ENCODE measurements at regions not wholly inside any gene's neighbourhood (a gene's known extent, or its start where the extent isn't known, plus 50 kb on each side); places are given as distances from the start of the nearest gene placed in this dataset.
"Not testable (repeated sequence)": the region's sequence is repeated elsewhere in the genome, so short reads cannot be mapped to it uniquely, and the experiment has no call there.

DNA sequence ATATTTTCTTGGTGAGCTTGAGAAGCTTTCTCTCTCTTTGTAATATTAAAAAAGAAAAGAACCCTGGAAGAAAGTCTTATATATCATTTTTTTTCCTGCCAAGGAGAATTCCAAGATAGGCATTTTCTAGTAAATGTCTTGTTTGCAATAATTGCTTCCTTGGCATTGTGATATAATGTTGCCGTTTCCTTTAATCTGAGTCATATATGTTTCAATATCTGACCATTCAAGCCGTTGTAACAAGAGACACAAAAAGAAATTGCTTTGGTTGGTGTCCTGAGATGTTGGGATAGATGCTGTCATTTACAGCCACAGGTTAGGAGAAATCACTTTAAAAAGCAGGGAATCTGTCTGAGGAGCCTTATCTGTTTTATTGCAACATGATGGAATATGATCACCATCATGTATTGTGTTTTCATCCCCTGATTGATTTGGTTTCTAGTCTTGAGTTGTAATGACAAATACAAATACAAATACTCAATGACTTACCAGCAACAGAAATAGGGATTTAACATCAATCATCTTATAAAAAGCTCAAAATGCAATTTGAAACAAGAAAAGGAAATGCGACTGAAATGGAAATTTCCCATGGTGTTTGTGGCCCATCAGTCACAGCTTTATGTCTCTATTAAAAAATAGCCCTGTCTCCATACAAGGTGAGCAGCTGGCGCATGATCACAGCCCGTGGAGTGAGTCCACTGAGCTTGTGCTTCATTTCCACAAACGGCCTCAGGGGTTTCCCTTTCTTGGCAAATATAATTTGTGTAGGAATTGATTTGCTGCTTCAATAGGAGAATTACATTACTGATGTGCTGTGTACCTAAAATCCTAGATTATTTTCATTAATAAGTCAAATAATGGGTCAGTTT, 250.1 kb upstream of the TRPC7 start:
- no peak for DNase-seq

GRCh38 chr5:136613230-136613629, 247.9 kb upstream of the TRPC7 start:
- no peak for DNase-seq

GRCh38 chr5:136605638-136606037, 240.3 kb upstream of the TRPC7 start:
- DNase-seq = no peak

- DNase-seq = no peak
Measured at GRCh38 chr5:136600306-136600705, 235.0 kb upstream of the TRPC7 start.

- DNase-seq = no peak
Measured at GRCh38 chr5:136598802-136599404, 233.6 kb upstream of the TRPC7 start.

- no peak for DNase-seq
Measured at GRCh38 chr5:136594416-136594815, 229.1 kb upstream of the TRPC7 start.

GRCh38 chr5:136590581-136590980, 225.2 kb upstream of the TRPC7 start:
- no peak for DNase-seq

- no peak for DNase-seq
Measured at GRCh38 chr5:136586196-136586595, 220.9 kb upstream of the TRPC7 start.

DNA sequence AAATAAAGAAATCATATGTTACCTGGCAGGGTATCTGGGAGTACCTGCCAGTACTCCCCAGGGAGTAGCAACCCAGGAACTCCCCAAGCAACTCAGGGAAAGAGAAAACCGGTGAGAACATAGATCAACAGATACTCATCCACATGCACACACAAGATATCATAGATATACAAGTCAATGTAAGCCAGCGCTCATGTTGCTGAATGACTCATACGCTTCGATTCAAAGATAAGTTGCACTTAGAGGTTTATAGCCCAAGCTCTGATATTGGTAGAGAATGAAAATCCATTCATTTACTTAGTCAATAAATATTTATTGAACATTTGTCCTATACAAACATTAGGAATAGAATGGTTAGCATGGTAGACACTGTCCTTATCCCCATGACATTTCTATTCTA, 219.1 kb upstream of the TRPC7 start:
- no peak for DNase-seq

- no peak for DNase-seq
Measured at GRCh38 chr5:136579238-136579637, 213.9 kb upstream of the TRPC7 start.

DNA sequence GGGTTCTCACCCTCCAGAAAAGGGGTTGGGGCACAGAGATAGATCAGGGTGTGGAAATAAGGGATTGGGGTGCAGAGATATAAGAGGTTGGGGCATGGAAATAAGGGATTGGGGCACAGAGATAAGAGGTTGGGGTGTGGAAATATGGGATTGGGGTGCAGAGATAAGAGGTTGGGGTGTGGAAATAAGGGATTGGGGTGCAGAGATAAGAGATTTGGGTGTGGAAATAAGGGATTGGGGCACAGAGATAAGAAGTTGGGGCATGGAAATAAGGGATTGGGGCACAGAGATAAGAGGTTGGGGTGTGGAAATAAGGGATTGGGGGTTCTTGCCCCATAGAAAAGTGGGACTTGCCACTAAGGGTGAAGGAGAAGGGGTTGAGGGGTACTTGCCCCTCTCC, 204.5 kb upstream of the TRPC7 start:
- DNase-seq = not testable (repeated sequence)

- not testable (repeated sequence) for DNase-seq
Measured at GRCh38 chr5:136565457-136565856, 200.1 kb upstream of the TRPC7 start.

- not testable (repeated sequence) for DNase-seq
Measured at GRCh38 chr5:136565050-136565449, 199.7 kb upstream of the TRPC7 start.

GRCh38 chr5:136564431-136564830, 199.1 kb upstream of the TRPC7 start:
- DNase-seq = not testable (repeated sequence)

DNA sequence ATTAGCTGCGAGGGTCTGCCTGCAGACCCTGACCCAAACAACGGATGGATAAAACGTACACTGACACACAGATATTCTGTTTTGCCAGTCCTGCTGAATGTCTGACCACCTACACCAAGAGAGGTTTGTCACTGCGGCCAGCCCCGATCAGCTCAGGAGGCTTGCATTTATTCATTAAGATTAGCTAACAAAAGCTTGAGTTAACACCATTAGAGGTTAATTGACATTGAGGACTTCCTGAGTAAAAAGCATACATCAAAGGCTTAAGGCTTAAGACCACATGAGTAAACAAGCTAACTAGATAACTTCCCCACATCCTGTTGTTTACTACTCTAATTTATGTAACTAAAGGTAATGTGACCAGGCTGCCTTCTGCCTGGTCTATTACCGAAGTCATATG, 198.1 kb upstream of the TRPC7 start:
- DNase-seq = no peak

DNA sequence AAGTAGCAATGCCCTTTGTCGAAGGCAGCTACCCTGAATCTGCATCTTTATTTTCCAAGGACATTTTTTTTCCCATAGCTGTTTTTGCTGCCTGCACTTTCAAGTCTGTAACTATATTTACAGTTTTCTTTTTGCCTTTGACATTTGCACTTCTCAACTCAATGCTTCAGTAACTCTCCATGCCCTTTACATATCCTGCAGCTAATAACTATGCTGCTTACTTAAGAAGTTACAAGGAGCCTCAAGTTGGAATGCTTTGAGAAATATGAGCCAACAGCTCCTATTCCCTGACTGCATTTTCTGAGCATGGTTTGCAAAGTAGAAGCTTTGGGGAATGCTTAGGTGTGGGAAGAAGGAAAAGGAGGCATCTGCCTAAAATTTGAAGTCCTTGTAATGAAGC, 194.8 kb upstream of the TRPC7 start:
- no peak for DNase-seq

DNA sequence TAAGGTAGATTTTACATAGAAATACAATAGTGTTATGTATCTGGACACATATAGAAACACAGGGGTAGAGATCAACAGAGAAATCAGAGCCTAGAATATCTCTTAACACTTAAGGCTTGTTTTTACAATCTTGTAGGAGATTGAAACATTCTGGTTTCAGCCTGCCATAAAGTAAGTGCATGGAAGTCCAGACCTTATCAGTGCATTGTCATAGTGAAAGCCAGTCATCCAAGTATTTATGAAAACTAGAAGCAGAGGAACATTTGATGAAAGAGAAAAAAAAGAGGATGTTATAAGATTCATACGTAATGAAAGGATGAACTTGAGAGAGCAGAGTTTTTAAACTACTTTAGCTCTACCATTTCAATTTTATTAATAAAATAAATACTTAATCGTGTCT, 194.3 kb upstream of the TRPC7 start:
- DNase-seq = no peak

DNA sequence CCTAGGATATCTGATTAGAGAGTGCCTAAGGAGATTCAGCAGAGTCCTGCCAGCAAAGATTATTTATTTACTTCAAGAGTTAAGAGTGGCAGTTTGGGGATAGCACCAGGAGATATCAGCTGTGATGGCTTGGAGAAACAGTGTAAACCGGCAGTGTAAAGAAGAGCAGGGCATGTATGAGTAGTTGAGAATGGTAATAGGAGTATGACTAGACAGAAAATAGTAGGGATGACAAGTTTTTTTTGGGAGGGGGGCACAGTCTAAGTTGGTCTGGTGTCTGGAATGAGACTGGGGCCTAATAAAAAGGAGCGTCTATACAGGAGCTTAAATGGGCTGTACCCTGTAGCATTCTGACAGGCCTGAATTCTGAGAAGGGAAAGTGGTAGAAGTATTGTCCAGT, 181.8 kb upstream of the TRPC7 start:
- DNase-seq = not testable (repeated sequence)

DNA sequence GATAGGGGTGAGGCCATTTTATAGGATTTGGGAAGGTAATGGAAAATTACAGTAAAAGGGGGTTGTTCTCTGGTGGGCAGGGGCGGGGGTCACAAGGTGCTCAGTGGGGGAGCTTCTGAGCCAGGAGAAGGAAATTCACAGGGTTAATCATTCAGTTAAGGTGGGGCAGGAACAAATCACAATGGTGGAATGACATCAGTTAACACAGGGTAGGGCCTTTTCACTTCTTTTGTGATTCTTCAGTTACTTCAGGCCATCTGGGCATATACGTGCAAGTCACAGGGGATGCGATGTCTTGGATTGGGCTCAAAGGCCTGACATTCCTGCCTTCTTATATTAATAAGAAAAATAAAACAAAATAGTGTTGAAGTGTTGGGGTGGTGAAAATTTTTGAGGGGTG, 181.1 kb upstream of the TRPC7 start:
- not testable (repeated sequence) for DNase-seq

GRCh38 chr5:136545031-136545430, 179.7 kb upstream of the TRPC7 start:
- not testable (repeated sequence) for DNase-seq

- no peak for DNase-seq
Measured at GRCh38 chr5:136538534-136538933, 173.2 kb upstream of the TRPC7 start.

DNA sequence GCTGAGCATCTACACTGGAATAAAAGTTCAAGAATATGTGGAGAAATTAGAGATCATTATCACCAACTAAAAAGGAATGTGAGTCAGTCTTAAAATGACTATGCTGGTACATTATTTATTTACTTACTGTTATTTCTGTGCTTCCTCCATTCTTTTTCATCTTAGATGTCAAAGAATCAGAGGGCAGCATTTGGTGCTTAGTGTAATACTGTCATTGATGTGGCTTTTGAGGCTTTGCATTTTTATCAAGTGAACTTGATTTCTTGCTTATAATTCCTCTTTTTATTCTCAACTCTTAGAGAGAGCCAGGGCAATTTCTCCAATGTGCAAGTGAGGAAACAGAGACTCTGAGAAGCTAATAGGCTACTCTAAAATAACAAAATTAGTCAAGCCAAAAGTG, 163.7 kb upstream of the TRPC7 start:
- no peak for DNase-seq

DNA sequence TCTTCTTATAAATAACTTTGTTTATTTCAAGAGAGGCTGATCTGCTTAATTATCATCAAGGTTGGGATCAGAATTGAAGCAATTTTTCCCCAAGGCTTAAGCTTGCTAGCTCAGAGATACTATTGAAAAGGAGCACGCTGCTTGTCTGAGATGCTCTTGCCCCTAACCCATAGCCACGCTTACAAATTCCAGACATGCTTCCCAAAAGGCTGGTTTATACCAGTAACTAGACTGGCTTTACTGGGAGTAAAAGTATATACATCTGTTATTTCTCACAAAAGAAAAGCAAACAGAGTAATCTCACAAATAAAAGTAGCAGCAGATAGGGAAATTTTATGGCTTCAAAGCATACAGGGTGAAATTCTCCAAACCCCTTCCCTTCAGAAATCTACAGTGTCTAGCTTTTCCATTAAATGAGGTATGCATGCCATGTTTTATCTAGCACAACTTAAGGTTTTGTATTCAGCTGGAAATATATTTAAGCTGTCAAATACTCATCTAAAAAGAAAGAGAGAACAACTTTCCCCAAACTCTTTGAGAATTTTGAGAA, 163.2 kb upstream of the TRPC7 start:
- no peak for DNase-seq

DNA sequence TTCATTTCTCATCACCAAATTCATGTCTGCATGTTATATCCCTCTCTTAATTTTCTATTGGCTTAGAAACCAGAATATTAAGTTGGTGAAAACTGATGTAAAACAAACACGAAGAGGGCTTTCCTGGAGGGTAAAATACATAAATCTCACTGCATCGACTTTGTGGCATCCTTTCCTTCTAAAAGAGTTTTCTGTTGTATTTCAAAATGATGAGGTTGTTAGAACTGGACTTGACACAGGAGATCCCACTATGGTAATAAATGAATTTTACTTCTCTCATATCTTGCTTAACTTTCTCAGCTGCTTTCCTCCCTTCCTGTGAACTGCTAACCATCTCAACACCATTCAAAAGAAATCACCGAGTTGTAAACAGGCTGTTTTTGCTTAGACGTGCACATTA, 162.0 kb upstream of the TRPC7 start:
- no peak for DNase-seq

Measured in NCI-H446 treated with DMSO at 0.1 percent for 48 hours (cell line).